Transverse colon (tissue), 3 donors: ENCODE measurements at regions not wholly inside any gene's neighbourhood (a gene's known extent, or its start where the extent isn't known, plus 50 kb on each side); places are given as distances from the start of the nearest gene placed in this dataset.

Experiments used
- POLR2A ChIP-seq: fragments of 450-650 bp; IDR thresholded peaks from one replicate; pipeline ENCODE4 v1.6.1; 2016; ENCODE audit warnings: antibody characterized with exemption, mild to moderate bottlenecking, moderate library complexity
- TF ChIP-seq, protein P1 (sequence below), 5 experiments: fragments of 200-600 bp in 3 of 5; fragments of 450-650 bp in 2 of 5; sonication (generic) in 3 of 5; IDR thresholded peaks; 1 replicate in 2 of 5; 2 replicates in 3 of 5; pipeline ENCODE4 v1.5.1; 2016 to 2017; ENCODE audit warnings: antibody characterized with exemption in 5 of 5, inconsistent platforms in 3 of 5, mild to moderate bottlenecking in 2 of 5, moderate library complexity in 1 of 5

GRCh38 chr12:94806617-94807016 is 156.3 kb upstream of the TMCC3 start:
- TF ChIP-seq, protein P1, sequence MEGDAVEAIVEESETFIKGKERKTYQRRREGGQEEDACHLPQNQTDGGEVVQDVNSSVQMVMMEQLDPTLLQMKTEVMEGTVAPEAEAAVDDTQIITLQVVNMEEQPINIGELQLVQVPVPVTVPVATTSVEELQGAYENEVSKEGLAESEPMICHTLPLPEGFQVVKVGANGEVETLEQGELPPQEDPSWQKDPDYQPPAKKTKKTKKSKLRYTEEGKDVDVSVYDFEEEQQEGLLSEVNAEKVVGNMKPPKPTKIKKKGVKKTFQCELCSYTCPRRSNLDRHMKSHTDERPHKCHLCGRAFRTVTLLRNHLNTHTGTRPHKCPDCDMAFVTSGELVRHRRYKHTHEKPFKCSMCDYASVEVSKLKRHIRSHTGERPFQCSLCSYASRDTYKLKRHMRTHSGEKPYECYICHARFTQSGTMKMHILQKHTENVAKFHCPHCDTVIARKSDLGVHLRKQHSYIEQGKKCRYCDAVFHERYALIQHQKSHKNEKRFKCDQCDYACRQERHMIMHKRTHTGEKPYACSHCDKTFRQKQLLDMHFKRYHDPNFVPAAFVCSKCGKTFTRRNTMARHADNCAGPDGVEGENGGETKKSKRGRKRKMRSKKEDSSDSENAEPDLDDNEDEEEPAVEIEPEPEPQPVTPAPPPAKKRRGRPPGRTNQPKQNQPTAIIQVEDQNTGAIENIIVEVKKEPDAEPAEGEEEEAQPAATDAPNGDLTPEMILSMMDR (IDR thresholded peaks at IDR 0.05), result no peak
- no peak for TF ChIP-seq POLR2A
